ENCODE measurements at regions not wholly inside any gene's neighbourhood (a gene's known extent, or its start where the extent isn't known, plus 50 kb on each side); places are given as distances from the start of the nearest gene placed in this dataset.

DNA sequence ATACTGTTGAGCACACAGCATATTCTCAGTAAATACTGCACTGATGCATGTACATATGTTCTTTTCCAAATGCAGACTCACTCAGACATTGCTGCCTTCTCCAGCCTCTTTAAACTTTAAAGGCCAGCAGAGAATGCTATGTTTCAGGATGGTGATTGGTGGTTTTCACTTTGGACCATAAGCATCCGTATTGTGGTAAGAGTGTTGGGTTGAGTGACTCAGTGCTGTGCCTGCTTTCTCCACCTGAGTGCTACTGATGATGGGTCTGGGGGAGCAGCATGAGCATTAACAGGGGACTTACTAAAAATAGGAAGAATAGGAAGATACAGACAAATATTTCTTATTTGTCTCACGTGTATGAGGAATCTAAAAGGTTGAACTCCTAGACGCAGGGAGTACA, 56.3 kb upstream of the ZNF92 start:
- DNase-seq (ENCODE audit: low read depth): no peak
- no peak for TF ChIP-seq CTCF (IDR thresholded peaks at IDR 0.05; ENCODE audit: control insufficient read depth, extremely low read depth, insufficient read depth)
- H3K4me3 ChIP-seq (ENCODE audit: low read depth, low read length): no peak overlapping the region

DNA sequence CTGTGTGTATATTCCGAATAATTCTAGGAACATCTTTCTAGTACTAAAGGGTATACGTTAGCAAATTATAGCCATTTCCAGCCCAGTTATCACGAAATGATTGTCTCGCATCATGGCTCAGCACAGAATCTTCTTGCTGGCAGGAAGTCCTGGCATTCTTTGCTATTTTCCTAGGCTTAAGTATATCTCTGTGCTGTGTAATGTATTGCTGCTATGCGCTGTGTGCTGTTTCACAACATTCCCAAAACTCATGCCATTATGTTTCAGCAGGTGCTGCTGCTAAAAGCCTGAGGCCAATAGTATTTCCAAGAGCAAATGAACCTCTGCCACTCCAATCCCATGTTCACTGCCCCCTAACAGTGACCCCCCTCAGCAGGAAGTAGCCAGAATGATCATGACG, 62.9 kb upstream of the ZNF92 start:
- H3K4me3 ChIP-seq (ENCODE audit: low read depth, low read length): no peak overlapping the region
- no peak for TF ChIP-seq CTCF (IDR thresholded peaks at IDR 0.05; ENCODE audit: control insufficient read depth, extremely low read depth, insufficient read depth)

DNA sequence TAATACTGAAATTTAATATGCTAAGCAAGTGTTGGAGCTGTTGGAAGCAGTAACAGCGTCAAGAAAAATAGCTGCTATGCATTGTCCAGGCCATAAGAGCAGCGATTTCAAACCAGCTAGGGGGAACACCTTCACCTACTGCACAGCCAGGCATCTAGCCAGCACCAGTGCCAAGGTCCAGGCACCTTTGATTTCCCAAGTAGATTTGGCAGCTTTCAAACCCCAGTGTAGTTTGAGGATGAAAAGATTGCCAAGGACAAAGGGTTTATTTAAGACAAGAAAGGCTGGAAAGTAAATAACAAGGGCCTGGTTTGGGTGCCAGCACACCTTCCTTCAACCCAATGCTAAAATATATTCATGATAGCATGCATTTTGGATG, 65.4 kb upstream of the ZNF92 start:
- no peak overlapping the region for H3K4me3 ChIP-seq (ENCODE audit: low read depth, low read length)
- DNase-seq (ENCODE audit: low read depth): peak; percentile 81
- no peak for TF ChIP-seq CTCF (IDR thresholded peaks at IDR 0.05; ENCODE audit: control insufficient read depth, extremely low read depth, insufficient read depth)

More for the DNA sequence above, 62.9 kb upstream of the ZNF92 start:
- no peak for DNase-seq (ENCODE audit: low read depth)

DNA sequence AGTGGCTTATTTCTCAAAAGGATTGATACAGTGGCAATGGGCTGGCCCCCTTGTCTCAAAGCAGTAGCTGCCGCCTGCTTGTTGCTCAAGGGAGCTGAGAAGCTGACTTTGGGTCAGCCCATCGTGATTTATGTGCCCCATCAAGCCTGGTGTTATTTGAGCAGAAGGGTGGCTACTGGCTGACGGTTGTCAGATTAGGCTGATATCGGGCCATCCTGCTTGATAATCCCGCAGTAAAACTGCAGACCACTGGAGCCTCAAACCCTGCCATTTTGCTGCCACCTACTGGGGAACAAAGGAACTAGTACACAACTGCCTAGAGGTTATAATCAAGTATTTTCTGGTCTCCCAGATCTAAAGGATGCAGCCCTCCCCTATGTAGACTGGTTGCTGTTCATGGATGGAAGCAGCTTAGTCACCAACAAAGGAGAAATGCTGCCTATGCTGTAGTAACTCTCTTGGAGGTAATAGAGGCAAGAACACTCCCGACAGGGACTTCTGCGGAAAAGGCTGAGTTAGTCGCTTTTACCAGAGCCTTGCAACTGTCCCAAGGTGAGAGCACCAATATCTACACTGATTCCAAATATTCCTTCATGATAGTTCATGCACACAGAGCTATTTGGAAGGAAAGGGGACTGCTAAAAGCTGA, 65.9 kb upstream of the ZNF92 start:
- peak; percentile 79 for TF ChIP-seq CTCF (IDR thresholded peaks at IDR 0.05; ENCODE audit: control insufficient read depth, extremely low read depth, insufficient read depth)
- no peak for DNase-seq (ENCODE audit: low read depth)
- no peak overlapping the region for H3K4me3 ChIP-seq (ENCODE audit: low read depth, low read length)

DNA sequence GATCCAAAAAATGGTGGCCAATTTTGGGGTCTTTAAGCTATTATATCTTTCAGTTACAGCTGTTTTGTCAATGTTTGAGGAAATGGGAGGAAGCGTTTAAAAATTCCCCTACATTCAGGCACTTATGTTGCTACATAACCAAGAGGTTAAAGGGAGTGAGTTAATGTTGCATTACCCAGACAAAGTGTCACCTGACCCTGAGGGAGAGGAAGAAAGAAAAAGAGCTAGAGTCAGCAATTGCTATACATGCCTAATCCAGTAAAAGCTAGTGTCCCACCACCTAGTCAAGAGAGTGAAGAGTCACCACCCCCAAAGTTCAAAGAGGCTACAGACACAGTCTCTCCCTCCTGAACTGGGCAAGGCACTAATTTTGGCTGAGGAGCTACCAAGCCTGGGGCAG, 69.5 kb upstream of the ZNF92 start:
- H3K4me3 ChIP-seq (ENCODE audit: low read depth, low read length): no peak overlapping the region
- TF ChIP-seq CTCF (IDR thresholded peaks at IDR 0.05; ENCODE audit: control insufficient read depth, extremely low read depth, insufficient read depth): no peak
- no peak for DNase-seq (ENCODE audit: low read depth)

GRCh38 chr7:65302883-65303282, 70.8 kb upstream of the ZNF92 start:
- no peak for DNase-seq (ENCODE audit: low read depth)
- no peak for TF ChIP-seq CTCF (IDR thresholded peaks at IDR 0.05; ENCODE audit: control insufficient read depth, extremely low read depth, insufficient read depth)
- H3K4me3 ChIP-seq (ENCODE audit: low read depth, low read length): no peak overlapping the region

- no peak for TF ChIP-seq CTCF (IDR thresholded peaks at IDR 0.05; ENCODE audit: control insufficient read depth, extremely low read depth, insufficient read depth)
- no peak for DNase-seq (ENCODE audit: low read depth)
- no peak overlapping the region for H3K4me3 ChIP-seq (ENCODE audit: low read depth, low read length)
Observed at GRCh38 chr7:65301007-65301406, 72.6 kb upstream of the ZNF92 start.

All from LNCaP clone FGC (cell line).